22Rv1 (cell line): ENCODE measurements at regions not wholly inside any gene's neighbourhood (a gene's known extent, or its start where the extent isn't known, plus 50 kb on each side); places are given as distances from the start of the nearest gene placed in this dataset.

Source experiments
- ZFX ChIP-seq: fragments of 450-650 bp; IDR thresholded peaks from 2 replicates; pipeline ENCODE4 v1.6.1; 2017; ENCODE audit warnings: antibody characterized with exemption, borderline replicate concordance
- TF ChIP-seq, protein P1 (sequence below): fragments of 450-650 bp; IDR thresholded peaks from 2 replicates; pipeline ENCODE4 v1.5.1; 2017; ENCODE audit warnings: mild to moderate bottlenecking

DNA sequence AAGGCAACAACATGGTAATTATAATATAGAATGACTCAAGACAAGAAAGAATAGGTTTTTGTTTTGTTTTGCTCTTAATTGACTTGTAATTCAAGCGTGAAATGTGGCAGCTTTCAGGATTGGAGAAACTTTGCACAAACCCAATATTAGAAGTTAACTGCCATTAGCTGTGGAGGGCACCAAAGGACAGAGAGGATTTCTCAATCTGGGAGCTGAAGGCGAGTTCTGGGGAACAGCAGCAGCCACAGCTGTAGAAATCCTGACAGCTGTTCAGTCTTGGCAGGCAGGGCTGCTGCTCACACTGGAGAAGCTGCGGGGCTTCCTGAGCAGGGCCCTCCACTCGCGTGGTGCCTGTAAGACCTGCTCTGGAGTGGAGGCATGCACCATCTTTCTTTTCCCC, 182.2 kb upstream of the IL12A start:
- TF ChIP-seq, protein P1, sequence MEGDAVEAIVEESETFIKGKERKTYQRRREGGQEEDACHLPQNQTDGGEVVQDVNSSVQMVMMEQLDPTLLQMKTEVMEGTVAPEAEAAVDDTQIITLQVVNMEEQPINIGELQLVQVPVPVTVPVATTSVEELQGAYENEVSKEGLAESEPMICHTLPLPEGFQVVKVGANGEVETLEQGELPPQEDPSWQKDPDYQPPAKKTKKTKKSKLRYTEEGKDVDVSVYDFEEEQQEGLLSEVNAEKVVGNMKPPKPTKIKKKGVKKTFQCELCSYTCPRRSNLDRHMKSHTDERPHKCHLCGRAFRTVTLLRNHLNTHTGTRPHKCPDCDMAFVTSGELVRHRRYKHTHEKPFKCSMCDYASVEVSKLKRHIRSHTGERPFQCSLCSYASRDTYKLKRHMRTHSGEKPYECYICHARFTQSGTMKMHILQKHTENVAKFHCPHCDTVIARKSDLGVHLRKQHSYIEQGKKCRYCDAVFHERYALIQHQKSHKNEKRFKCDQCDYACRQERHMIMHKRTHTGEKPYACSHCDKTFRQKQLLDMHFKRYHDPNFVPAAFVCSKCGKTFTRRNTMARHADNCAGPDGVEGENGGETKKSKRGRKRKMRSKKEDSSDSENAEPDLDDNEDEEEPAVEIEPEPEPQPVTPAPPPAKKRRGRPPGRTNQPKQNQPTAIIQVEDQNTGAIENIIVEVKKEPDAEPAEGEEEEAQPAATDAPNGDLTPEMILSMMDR = no peak
- TF ChIP-seq ZFX = no peak
